SK-N-SH (cell line): ENCODE measurements at regions not wholly inside any gene's neighbourhood (a gene's known extent, or its start where the extent isn't known, plus 50 kb on each side); places are given as distances from the start of the nearest gene placed in this dataset.

Source experiments
- CTCF ChIA-PET: fragments of 300-600, 350-600 bp; formaldehyde crosslinking; extraction: SDS; loops from one replicate; lab custom pipeline; 2021; lab: Yijun Ruan, JAX
- POLR2A ChIA-PET: fragments of 350-600 bp; sonication (Branson Sonifier 250); formaldehyde crosslinking; extraction: SDS; loops from one replicate; lab custom pipeline; 2020; ENCODE audit warnings: antibody characterized with exemption, inconsistent platforms; lab: Yijun Ruan, JAX
- DNase-seq: peaks from one replicate; pipeline ENCODE4 v3.0.0; 2012
- H2AFZ ChIP-seq: fragments of 200-600 bp; sonication (generic); 2 replicates; pipeline ENCODE4 v1.8.1; 2016; ENCODE audit warnings: antibody characterized with exemption, mild to moderate bottlenecking, low read depth
- H3F3A ChIP-seq: fragments of 200-600 bp; sonication (generic); replicated peaks from 2 replicates; pipeline ENCODE3; 2016; ENCODE audit warnings: antibody characterized with exemption, mild to moderate bottlenecking; ENCODE audit not compliant: insufficient read depth
- H3K27ac ChIP-seq, 2 experiments: fragments of 200-500 bp in 1 of 2; fragments of 200-600 bp in 1 of 2; sonication (Bioruptor generic) in 1 of 2; sonication (generic), shearing (Covaris generic) in 1 of 2; 2 replicates each; pipeline versions ENCODE4 v1.5.1 to v1.6.1; 2014 to 2016; ENCODE audit warnings: low read depth in 2 of 2, inconsistent platforms in 1 of 2, low read length in 1 of 2, mild to moderate bottlenecking in 1 of 2, mixed read lengths in 1 of 2
- H3K27me3 ChIP-seq: fragments of 200-600 bp; sonication (generic), shearing (Covaris generic); 2 replicates; pipeline ENCODE4 v1.6.1; 2016; ENCODE audit warnings: mixed run types; ENCODE audit not compliant: insufficient read depth
- H3K36me3 ChIP-seq, 2 experiments: fragments of 200-500 bp in 1 of 2; fragments of 200-600 bp in 1 of 2; sonication (Bioruptor generic) in 1 of 2; sonication (generic) in 1 of 2; replicated peaks in 1 of 2; 2 replicates each; pipeline versions ENCODE3 to v1.5.1; 2014 to 2016; ENCODE audit warnings: low read length in 1 of 2, mild to moderate bottlenecking in 1 of 2; ENCODE audit not compliant: insufficient read depth in 2 of 2, control insufficient read depth in 1 of 2
- H3K4me1 ChIP-seq, 2 experiments: fragments of 200-500 bp in 1 of 2; fragments of 200-600 bp in 1 of 2; sonication (Bioruptor generic) in 1 of 2; sonication (generic), shearing (Covaris generic) in 1 of 2; 2 replicates each; pipeline versions ENCODE4 v1.5.1 to v1.6.1; 2014 to 2016; ENCODE audit warnings: low read depth in 1 of 2, low read length in 1 of 2, mixed run types in 1 of 2; ENCODE audit not compliant: insufficient read depth in 2 of 2, control insufficient read depth in 1 of 2
- H3K4me2 ChIP-seq: fragments of 200-600 bp; sonication (generic), shearing (Covaris generic); 2 replicates; pipeline ENCODE4 v1.6.1; 2017; ENCODE audit warnings: mixed run types
- H3K4me3 ChIP-seq, 2 experiments: fragments of 200-500 bp in 1 of 2; fragments of 200-600 bp in 1 of 2; sonication (Bioruptor generic) in 1 of 2; sonication (generic), shearing (Covaris generic) in 1 of 2; 2 replicates each; pipeline versions ENCODE4 v1.5.1 to v1.8.1; 2014 to 2016; ENCODE audit warnings: low read depth in 2 of 2, inconsistent platforms in 1 of 2, low read length in 1 of 2, mild to moderate bottlenecking in 1 of 2, mixed read lengths in 1 of 2, moderate library complexity in 1 of 2
- H3K79me2 ChIP-seq: fragments of 200-600 bp; sonication (generic); 2 replicates; pipeline ENCODE4 v1.8.1; 2017; ENCODE audit warnings: mild to moderate bottlenecking; ENCODE audit not compliant: insufficient read depth
- H3K9ac ChIP-seq: fragments of 200-600 bp; sonication (generic); 2 replicates; pipeline ENCODE4 v1.6.1; 2017; ENCODE audit warnings: mixed run types
- H3K9me2 ChIP-seq: fragments of 200-600 bp; sonication (generic); 2 replicates; pipeline ENCODE4 v1.6.1; 2017; ENCODE audit warnings: mixed run types
- H3K9me3 ChIP-seq: fragments of 200-600 bp; sonication (generic); 2 replicates; pipeline ENCODE4 v1.6.1; 2017; ENCODE audit warnings: mixed run types, mild to moderate bottlenecking, moderate library complexity
- H4K20me1 ChIP-seq: fragments of 200-600 bp; sonication (generic); 2 replicates; pipeline ENCODE4 v1.6.1; 2017; ENCODE audit warnings: mild to moderate bottlenecking, mixed run types; ENCODE audit not compliant: insufficient read depth
- EP300 ChIP-seq, 2 experiments: IDR thresholded peaks; 2 replicates each; pipeline versions ENCODE4 v1.4.0 to v1.6.1; 2012; ENCODE audit warnings: borderline replicate concordance in 1 of 2, low read depth in 1 of 2, low read length in 1 of 2
- FOXJ3 ChIP-seq: sonication (generic); formaldehyde crosslinking; IDR thresholded peaks from 2 replicates; pipeline ENCODE4 v1.5.1; 2020; ENCODE audit warnings: mild to moderate bottlenecking, missing genetic modification reagents
- FOXM1 ChIP-seq: IDR thresholded peaks from 2 replicates; pipeline ENCODE4 v1.4.0; 2012; ENCODE audit warnings: low read depth, mild to moderate bottlenecking
- GABPA ChIP-seq: IDR thresholded peaks from 2 replicates; pipeline ENCODE4 v1.4.0; 2012; ENCODE audit warnings: low read depth, mild to moderate bottlenecking
- JUND ChIP-seq: IDR thresholded peaks from 2 replicates; pipeline ENCODE4 v1.4.0; 2012
- RCOR1 ChIP-seq: fragments of 150-350 bp; IDR thresholded peaks from 2 replicates; pipeline ENCODE4 v1.6.1; 2017; ENCODE audit warnings: antibody characterized with exemption, low read length
- RFX5 ChIP-seq: IDR thresholded peaks from 2 replicates; pipeline ENCODE4 v1.6.1; 2012; ENCODE audit warnings: mild to moderate bottlenecking, improper control_type of control experiment, low read length
- RXRA ChIP-seq: IDR thresholded peaks from 2 replicates; pipeline ENCODE4 v1.4.0; 2012; ENCODE audit warnings: low read depth, mild to moderate bottlenecking, borderline replicate concordance
- SIN3A ChIP-seq: IDR thresholded peaks from 2 replicates; pipeline ENCODE4 v1.6.1; 2012; ENCODE audit warnings: low read depth, mild to moderate bottlenecking, low read length, moderate library complexity, borderline replicate concordance
- SMC3 ChIP-seq: IDR thresholded peaks from 2 replicates; pipeline ENCODE4 v1.6.1; 2012; ENCODE audit warnings: low read depth, low read length, improper control_type of control experiment
- TAF1 ChIP-seq: IDR thresholded peaks from 2 replicates; pipeline ENCODE4 v1.6.1; 2012; ENCODE audit warnings: low read depth, mild to moderate bottlenecking, low read length, moderate library complexity, borderline replicate concordance
- TCF12 ChIP-seq: IDR thresholded peaks from 2 replicates; pipeline ENCODE4 v1.4.0; 2012
- TEAD4 ChIP-seq: IDR thresholded peaks from 2 replicates; pipeline ENCODE4 v1.4.0; 2012; ENCODE audit warnings: mild to moderate bottlenecking, borderline replicate concordance; ENCODE audit not compliant: insufficient read depth
- YY1 ChIP-seq: IDR thresholded peaks from 2 replicates; pipeline ENCODE4 v1.4.0; 2012; ENCODE audit warnings: low read depth, mild to moderate bottlenecking
- WGBS: methylation state at CpG from one replicate; pipeline ENCODE4 v1.1.6; 2017; ENCODE audit warnings: low lambda C conversion rate; 5-methylcytosine and 5-hydroxymethylcytosine counted together
- TF ChIP-seq, protein P1 (sequence below): IDR thresholded peaks from 2 replicates; pipeline ENCODE4 v1.4.0; 2012; ENCODE audit warnings: low read depth
- TF ChIP-seq, protein P2 (sequence below): IDR thresholded peaks from 2 replicates; pipeline ENCODE4 v1.6.1; 2012; ENCODE audit warnings: mild to moderate bottlenecking, low read depth, low read length, moderate library complexity
- TF ChIP-seq, protein P3 (sequence below): IDR thresholded peaks from 2 replicates; pipeline ENCODE4 v1.4.0; 2012; ENCODE audit warnings: low read depth, borderline replicate concordance
- TF ChIP-seq, protein P4 (sequence below): fragments of 150-350 bp; IDR thresholded peaks from 2 replicates; pipeline ENCODE4 v1.6.1; 2016; ENCODE audit warnings: mild to moderate bottlenecking, low read depth, low read length
- TF ChIP-seq, protein P5 (sequence below): fragments of 200-600 bp; sonication (generic); IDR thresholded peaks from 2 replicates; pipeline ENCODE4 v1.6.1; 2017; ENCODE audit warnings: antibody characterized with exemption, mild to moderate bottlenecking, moderate library complexity

DNA sequence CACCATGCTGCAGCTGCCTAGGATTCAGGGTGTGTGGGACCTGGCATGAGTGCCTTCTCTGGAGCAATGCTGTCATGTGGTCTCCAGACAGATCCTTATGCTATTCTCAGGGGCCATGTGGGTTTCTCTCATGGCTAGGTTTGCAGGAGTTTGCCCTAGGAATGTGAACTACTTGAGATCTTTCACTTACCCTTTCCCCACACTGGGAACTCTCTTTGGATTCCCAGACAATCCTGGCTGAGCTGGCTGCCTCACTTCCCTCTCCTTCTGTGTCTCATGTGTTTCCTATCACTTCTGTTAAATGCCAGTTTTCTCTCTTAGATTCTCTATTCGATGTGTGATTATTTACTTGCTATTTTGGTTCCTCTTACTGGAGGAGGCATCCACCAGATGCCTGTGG is 270.2 kb upstream of the RASA1 start:
- TF ChIP-seq FOXJ3 (CRISPR knock-in tag) = no peak
- TF ChIP-seq TEAD4 = no peak
- TF ChIP-seq, protein P1, sequence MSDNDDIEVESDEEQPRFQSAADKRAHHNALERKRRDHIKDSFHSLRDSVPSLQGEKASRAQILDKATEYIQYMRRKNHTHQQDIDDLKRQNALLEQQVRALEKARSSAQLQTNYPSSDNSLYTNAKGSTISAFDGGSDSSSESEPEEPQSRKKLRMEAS = no peak
- TF ChIP-seq RCOR1 = no peak
- no peak for TF ChIP-seq FOXM1
- TF ChIP-seq, protein P2, sequence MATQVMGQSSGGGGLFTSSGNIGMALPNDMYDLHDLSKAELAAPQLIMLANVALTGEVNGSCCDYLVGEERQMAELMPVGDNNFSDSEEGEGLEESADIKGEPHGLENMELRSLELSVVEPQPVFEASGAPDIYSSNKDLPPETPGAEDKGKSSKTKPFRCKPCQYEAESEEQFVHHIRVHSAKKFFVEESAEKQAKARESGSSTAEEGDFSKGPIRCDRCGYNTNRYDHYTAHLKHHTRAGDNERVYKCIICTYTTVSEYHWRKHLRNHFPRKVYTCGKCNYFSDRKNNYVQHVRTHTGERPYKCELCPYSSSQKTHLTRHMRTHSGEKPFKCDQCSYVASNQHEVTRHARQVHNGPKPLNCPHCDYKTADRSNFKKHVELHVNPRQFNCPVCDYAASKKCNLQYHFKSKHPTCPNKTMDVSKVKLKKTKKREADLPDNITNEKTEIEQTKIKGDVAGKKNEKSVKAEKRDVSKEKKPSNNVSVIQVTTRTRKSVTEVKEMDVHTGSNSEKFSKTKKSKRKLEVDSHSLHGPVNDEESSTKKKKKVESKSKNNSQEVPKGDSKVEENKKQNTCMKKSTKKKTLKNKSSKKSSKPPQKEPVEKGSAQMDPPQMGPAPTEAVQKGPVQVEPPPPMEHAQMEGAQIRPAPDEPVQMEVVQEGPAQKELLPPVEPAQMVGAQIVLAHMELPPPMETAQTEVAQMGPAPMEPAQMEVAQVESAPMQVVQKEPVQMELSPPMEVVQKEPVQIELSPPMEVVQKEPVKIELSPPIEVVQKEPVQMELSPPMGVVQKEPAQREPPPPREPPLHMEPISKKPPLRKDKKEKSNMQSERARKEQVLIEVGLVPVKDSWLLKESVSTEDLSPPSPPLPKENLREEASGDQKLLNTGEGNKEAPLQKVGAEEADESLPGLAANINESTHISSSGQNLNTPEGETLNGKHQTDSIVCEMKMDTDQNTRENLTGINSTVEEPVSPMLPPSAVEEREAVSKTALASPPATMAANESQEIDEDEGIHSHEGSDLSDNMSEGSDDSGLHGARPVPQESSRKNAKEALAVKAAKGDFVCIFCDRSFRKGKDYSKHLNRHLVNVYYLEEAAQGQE = no peak
- TF ChIP-seq, protein P3, sequence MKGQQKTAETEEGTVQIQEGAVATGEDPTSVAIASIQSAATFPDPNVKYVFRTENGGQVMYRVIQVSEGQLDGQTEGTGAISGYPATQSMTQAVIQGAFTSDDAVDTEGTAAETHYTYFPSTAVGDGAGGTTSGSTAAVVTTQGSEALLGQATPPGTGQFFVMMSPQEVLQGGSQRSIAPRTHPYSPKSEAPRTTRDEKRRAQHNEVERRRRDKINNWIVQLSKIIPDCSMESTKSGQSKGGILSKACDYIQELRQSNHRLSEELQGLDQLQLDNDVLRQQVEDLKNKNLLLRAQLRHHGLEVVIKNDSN = no peak
- TF ChIP-seq YY1 = no peak
- no peak for TF ChIP-seq SIN3A
- TF ChIP-seq EP300 (IDR thresholded peaks at IDR 0.05; ENCODE audit: borderline replicate concordance in 1 of 2, low read depth in 1 of 2, low read length in 1 of 2) = no peak
- TF ChIP-seq RXRA = no peak
- no peak for TF ChIP-seq SMC3
- Histone ChIP-seq H3K27me3 (peaks cover 4% of the 10 kb centered on the region; the same call in 1 of the 2 replicates), H3K9me3 (no peaks in the 10 kb centered on the region), H3K9me2 (no peaks in the 10 kb centered on the region), H3F3A (no peaks in the 10 kb centered on the region), H3K27ac (no peak overlapping the region), H2AFZ (no peak overlapping the region), H3K4me3 (no peak overlapping the region), H3K9ac (no peak overlapping the region), H3K79me2 (no peaks in the 10 kb centered on the region), H3K36me3 (no peaks in the 10 kb centered on the region), H4K20me1 (no peaks in the 10 kb centered on the region), H3K4me1 (no peaks in the 10 kb centered on the region), H3K4me2 (no peak overlapping the region)
- DNase-seq = no peak
- 0% methylated on average over 1 of the region's 1 CpG for WGBS
- ChIA-PET POLR2A (no interaction called here), CTCF (no interaction called here)

DNA sequence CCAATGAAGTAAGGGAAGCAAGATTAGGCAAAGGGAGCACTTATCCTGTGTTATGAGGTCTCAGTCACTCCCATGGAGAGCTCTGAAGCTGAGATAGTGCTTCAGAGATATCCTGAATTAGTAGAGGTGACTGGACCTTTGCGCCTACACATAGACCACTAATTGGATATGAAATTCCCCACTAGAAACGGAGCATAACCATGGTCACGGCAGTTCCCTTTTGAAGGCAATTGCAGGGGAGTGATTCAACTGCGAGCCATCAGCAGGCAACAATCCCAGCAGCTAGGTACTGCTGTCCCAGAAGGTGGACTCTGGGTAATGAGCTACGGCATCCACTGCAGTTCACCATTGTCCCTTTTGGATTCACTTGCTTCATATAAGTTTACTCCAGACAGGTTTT is 267.7 kb upstream of the RASA1 start:
- Histone ChIP-seq H2AFZ (0 out of 2 replicates have a peak overlapping the region, but pooled peaks have one; percentile 27), H3F3A (no peaks in the 10 kb centered on the region), H3K4me2 (no peak overlapping the region), H3K9me3 (no peaks in the 10 kb centered on the region), H3K36me3 (no peaks in the 10 kb centered on the region), H3K27me3 (peaks cover 17% of the 10 kb centered on the region; the same call in 1 of the 2 replicates), H3K4me1 (no peaks in the 10 kb centered on the region), H4K20me1 (no peaks in the 10 kb centered on the region), H3K9ac (no peak overlapping the region), H3K4me3 (no peak overlapping the region), H3K79me2 (no peaks in the 10 kb centered on the region), H3K9me2 (no peaks in the 10 kb centered on the region)
- 26% methylated on average over 5 of the region's 5 CpGs for WGBS
- DNase-seq = no peak
- no peak for TF ChIP-seq SIN3A
- no peak for TF ChIP-seq JUND
- TF ChIP-seq, protein P1 = no peak
- no peak for TF ChIP-seq TEAD4
- TF ChIP-seq TAF1 = no peak
- TF ChIP-seq, protein P4, sequence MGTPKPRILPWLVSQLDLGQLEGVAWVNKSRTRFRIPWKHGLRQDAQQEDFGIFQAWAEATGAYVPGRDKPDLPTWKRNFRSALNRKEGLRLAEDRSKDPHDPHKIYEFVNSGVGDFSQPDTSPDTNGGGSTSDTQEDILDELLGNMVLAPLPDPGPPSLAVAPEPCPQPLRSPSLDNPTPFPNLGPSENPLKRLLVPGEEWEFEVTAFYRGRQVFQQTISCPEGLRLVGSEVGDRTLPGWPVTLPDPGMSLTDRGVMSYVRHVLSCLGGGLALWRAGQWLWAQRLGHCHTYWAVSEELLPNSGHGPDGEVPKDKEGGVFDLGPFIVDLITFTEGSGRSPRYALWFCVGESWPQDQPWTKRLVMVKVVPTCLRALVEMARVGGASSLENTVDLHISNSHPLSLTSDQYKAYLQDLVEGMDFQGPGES = no peak
- TF ChIP-seq RFX5 = no peak
- no peak for TF ChIP-seq GABPA
- TF ChIP-seq, protein P5, sequence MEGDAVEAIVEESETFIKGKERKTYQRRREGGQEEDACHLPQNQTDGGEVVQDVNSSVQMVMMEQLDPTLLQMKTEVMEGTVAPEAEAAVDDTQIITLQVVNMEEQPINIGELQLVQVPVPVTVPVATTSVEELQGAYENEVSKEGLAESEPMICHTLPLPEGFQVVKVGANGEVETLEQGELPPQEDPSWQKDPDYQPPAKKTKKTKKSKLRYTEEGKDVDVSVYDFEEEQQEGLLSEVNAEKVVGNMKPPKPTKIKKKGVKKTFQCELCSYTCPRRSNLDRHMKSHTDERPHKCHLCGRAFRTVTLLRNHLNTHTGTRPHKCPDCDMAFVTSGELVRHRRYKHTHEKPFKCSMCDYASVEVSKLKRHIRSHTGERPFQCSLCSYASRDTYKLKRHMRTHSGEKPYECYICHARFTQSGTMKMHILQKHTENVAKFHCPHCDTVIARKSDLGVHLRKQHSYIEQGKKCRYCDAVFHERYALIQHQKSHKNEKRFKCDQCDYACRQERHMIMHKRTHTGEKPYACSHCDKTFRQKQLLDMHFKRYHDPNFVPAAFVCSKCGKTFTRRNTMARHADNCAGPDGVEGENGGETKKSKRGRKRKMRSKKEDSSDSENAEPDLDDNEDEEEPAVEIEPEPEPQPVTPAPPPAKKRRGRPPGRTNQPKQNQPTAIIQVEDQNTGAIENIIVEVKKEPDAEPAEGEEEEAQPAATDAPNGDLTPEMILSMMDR = no peak
- no peak for TF ChIP-seq TCF12
- TF ChIP-seq, all 33 proteins: peak for 0
- CTCF ChIA-PET = interaction anchor here (1.2 to 3.2 kb wide), 2 partner anchors 12 to 14 kb away, joined by 3 to 14 read pairs; no protein-coding TSS in a partner anchor
- POLR2A ChIA-PET = no interaction called here
- no peak overlapping the region for H3K27ac ChIP-seq
